Gastrocnemius medialis (tissue), 4 donors: ENCODE measurements at regions not wholly inside any gene's neighbourhood (a gene's known extent, or its start where the extent isn't known, plus 50 kb on each side); places are given as distances from the start of the nearest gene placed in this dataset.

Source experiments
- CTCF ChIP-seq, 5 experiments: fragments of 450-650 bp in 3 of 5; fragments of 200-600 bp in 2 of 5; sonication (generic) in 2 of 5; IDR thresholded peaks in 4 of 5; conservative IDR thresholded peaks in 1 of 5; 1 replicate in 4 of 5; 2 replicates in 1 of 5; pipeline ENCODE4 v1.5.1; 2016 to 2019; ENCODE audit warnings: antibody characterized with exemption in 5 of 5, mild to moderate bottlenecking in 3 of 5, moderate library complexity in 3 of 5
- POLR2A ChIP-seq, 2 donors: fragments of 450-650 bp; IDR thresholded peaks; one replicate each; pipeline ENCODE4 v1.6.1; 2017; ENCODE audit warnings: antibody characterized with exemption in 2 of 2, mild to moderate bottlenecking in 2 of 2, moderate library complexity in 2 of 2

- TF ChIP-seq POLR2A (IDR thresholded peaks at IDR 0.05) (no peak), CTCF (IDR thresholded peaks at IDR 0.05 in 4 of 5, conservative IDR thresholded peaks at IDR 0.05 in 1 of 5) (no peak)
These were observed 624.6 kb downstream of the BNC2 start for GRCh38 chr9:16245756-16246440.
